LNCAP (cell line): ENCODE measurements at regions not wholly inside any gene's neighbourhood (a gene's known extent, or its start where the extent isn't known, plus 50 kb on each side); places are given as distances from the start of the nearest gene placed in this dataset.

Experiments used
- CTCF ChIP-seq: fragments of 450-650 bp; IDR thresholded peaks from 2 replicates; pipeline ENCODE4 v1.5.1; 2017; ENCODE audit warnings: mild to moderate bottlenecking

DNA sequence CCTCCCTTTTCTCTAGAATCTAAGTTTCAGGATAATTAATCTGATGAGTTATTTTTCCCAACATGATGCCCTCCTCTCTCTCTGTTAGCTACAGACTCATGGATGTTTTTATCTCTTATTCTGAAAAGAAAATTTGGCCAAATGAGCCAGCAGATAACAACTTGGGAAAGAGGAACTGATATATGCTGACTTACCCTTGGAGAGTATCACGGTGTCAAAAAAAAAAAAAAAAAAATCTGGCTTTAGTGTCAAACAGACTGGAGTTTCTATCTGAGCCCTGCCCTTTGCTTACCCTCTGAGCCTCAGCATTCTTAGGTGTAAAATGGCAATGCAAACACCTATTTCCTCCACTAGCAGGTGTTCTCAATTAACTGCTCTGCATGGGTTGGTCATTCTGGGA, 190.4 kb downstream of the AHR start:
- TF ChIP-seq CTCF = no peak

DNA sequence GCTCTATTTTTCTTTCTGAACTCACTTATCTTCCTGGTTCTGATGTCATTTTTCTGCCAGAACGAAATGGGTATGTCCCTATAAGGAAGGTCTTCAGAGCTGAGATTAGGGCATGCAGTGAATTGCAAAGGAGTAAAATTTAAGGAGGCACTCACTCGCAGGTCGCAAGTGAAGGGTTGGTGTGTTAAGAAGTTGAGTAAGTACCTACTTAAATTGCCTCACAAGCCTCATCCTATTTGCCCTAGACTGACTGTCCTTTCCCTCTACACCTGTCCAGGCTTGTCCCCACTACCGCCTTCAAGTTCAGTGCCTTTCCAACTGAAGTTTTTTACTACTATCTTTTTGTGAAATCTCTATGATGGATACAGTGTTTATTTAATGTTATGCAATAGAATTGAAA, 191.5 kb downstream of the AHR start:
- no peak for TF ChIP-seq CTCF

GRCh38 chr7:17490825-17491224, 192.4 kb downstream of the AHR start:
- no peak for TF ChIP-seq CTCF

DNA sequence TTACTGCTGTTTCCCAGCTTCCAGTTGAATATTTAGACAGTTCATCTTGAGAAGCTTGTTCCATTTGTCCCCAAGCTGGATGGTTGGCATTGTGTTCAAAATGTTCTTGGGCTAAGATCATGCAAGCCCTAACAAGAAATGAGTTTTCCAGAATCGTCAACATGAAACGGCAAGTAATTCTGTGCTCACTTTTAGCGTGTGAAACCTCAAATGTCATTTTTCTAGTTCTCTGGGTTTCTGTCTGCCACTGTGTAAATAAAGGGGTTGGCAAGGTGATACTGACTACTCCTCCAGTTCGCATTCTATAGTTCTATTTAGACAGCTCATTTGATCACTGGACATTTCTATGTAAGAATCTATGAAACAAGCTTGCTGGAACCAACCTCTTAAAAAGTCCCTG, 194.0 kb downstream of the AHR start:
- no peak for TF ChIP-seq CTCF

- no peak for TF ChIP-seq CTCF
Measured at GRCh38 chr7:17493446-17493845, 195.0 kb downstream of the AHR start.

- no peak for TF ChIP-seq CTCF
Measured at GRCh38 chr7:17495655-17496394, 197.4 kb downstream of the AHR start.

DNA sequence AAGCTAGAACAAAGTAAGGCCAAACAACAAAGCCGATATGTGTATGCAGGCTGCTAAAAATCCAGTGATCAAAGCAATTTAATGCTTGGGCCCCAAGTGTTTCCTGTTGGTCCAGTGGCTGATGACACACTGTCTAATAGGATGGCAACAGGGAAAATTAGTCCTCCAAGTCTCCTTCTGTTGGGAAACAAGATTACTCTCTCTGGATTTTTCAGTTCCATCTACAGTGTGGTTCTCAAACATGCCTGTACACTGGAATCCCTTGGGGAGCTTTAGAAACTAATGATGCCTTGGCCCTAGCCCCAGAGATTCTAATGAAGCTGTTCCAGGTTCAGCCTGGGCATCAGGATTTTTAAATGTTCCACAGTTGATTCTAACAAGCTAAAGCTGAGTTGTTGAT, 198.7 kb downstream of the AHR start:
- TF ChIP-seq CTCF = no peak

DNA sequence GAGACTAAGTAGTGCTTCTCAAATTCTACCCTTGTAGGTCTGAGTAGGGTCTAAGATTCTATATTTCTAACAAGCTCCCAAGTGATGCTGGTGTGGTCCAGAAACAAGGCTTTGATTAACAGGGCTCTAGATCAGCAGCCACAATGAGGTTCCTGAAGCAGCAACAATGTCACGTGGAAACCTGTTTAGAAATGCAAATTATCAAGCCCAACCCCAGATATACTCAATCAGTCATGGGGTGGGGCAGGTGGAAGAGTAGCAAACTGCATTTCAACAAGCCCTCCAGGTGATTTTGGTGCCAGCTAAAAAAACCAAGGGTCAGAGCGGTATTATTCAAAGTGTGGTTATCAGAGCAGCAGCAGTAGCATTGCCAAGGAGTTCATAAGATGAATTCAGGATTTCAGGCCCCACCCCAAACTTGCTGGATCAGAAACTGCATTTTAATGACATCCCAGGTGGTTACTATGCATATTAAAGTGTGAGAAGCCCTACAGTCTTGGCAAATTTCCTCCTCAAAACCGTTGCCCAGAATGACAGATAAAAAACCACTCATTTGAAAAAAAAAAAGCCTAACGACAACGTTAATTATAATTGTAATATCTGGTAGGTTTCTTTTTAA, 199.2 kb downstream of the AHR start:
- TF ChIP-seq CTCF = no peak
